ENCODE measurements at regions not wholly inside any gene's neighbourhood (a gene's known extent, or its start where the extent isn't known, plus 50 kb on each side); places are given as distances from the start of the nearest gene placed in this dataset.
"Not testable (repeated sequence)": the region's sequence is repeated elsewhere in the genome, so short reads cannot be mapped to it uniquely, and the experiment has no call there.

DNA sequence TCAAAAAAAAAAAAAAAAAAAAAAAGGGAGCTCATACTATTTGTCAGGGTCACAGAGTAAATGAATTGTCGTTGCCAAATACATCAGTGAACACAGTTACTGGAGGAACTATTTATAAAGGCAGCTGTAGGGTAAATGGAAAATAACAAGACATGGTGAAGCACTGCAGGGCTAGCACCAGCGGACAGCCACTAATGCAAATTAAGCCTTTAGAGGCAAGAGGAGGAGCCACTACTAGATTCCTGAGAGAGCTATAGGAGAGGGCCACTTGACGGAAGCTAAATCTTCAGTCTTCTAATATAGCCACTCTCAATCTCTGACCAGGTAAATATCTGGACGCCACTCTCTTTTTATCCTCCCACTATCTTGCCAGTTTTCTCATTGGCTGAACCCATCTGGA is 801.2 kb upstream of the GOT2 start:
- DNase-seq (ENCODE audit: low spot score): no peak

- DNase-seq (ENCODE audit: low spot score): no peak
Measured at GRCh38 chr16:59527206-59527997, 793.3 kb upstream of the GOT2 start.

GRCh38 chr16:59522826-59523225 is 788.7 kb upstream of the GOT2 start:
- no peak for DNase-seq (ENCODE audit: low spot score)

DNA sequence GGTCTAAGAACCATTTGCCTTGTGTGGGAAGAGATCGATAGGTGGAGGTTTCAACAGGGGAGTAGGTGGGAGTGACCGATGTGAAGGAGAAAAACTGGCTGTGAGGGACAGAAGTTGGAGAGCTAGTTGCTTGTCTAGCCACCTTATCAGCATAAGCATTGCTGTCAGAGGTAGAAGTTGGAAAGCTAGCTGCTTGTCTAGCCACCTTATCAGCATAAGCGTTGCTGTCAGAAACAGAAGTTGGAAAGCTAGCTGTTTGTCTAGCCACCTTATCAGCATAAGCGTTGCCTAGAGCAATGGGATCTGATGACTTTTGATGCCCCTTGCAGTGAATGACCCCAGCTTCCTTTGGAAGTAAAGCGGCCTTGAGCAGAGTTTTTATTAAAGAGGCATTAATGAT is 784.6 kb upstream of the GOT2 start:
- DNase-seq (ENCODE audit: low spot score): not testable (repeated sequence)

DNA sequence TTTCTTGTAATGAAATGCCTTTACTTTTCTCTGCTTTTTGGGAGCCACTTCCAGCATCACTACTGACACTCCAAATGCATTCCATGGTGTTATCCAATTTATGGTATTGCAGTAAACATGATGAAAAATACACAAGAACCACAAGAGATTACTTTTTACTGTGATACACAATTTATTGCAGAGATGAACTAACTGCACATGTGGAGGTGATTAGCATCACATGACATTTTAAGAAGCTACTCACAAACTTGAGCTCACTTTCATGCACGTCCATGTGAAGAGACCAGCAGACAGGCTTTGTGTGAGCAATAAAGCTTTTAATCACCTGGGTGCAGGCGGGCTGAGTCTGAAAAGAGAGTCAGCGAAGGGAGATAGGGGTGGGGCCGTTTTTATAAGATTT is 780.5 kb upstream of the GOT2 start:
- no peak for DNase-seq (ENCODE audit: low spot score)

DNA sequence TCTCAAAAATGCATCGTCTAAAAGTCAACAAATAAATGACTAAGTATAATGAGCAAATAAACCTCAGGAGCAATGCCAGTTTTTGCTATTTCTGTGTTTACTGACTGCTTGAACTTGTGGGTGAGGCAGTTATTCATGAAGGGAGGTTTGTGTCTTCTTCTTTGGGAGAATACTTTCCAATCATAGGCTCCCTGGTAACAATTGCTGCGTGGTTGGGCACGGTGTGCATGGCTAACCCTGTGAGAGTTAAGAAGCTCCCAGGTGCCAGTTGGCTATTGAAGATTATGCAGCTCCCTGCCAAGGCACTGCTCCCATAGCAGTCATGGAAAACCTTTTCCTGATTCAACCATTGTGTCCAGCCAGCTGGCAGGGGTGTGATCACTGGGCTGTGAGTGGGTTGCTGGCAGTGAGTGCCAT is 775.9 kb upstream of the GOT2 start:
- DNase-seq (ENCODE audit: low spot score): no peak

- DNase-seq (ENCODE audit: low spot score): no peak
Measured at GRCh38 chr16:59500601-59501000, 766.5 kb upstream of the GOT2 start.

DNA sequence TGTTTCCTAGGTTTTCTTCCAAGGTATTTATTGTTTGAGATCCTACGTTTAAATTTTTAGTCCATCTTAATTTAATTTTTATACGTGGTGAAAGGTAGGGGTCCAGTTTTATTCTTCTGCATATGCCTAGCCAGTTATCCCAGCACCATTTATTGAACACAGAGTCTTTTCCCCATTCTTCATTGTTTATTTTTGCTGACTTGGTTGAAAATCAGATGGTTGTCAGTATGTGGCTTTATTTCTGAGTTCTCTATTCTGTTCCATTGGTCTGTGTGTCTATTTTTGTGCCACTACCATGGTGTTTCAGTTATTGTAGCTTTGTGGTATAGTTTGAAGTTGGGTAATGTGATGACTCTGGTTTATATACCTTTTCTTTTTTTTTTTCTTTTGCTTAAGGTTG is 753.0 kb upstream of the GOT2 start:
- no peak for DNase-seq (ENCODE audit: low spot score)

DNA sequence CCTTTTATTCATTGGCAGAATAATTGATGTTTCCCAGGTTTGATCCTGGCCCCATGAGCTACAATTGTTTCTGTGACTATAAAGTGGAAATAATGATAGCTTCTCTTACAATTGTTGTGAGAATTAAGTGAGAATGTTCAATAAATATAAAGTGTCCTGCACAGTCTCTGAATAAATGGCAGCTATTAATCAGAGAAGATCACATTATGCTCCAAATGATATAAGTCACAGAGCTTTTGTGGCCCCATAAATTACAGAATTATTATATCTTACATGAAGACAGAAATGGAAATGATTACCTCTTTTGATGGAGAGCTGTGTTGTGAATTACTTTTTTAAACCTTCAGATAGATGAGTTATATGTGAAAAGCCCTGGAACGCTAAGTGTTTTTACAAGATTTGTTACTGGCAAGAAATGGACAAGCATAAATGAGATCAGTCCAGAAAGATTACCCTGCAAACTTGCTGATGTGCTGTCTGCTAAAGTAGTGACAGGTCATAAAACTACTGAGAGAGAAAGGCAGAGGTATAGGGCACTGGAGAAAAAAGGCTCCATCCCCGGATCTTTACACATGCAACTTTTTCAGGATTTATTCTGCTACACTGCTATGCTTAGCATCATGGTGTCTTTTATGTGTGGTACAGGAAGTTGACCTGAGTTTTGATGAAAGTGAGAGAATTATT is 750.9 kb upstream of the GOT2 start:
- no peak for DNase-seq (ENCODE audit: low spot score)

DNA sequence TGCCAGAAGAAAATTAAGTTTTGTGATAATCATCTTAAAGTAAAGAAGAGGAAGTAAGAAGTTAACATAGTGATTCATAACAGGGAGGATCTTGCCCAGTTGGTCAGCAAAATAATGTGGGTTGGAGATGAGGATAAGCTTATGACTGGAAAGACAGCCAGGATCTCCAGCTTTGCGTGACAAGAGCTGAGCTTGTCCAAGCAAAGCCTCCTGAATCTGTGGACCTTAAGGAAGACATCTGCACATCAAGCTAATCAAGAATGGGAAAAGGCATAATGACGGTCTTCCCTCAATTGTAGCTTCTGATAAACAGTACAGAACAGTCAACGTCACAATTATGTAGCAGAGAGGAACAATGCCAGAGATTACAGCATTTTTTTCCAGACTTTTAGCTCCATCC is 744.7 kb upstream of the GOT2 start:
- DNase-seq (ENCODE audit: low spot score): no peak

- no peak for DNase-seq (ENCODE audit: low spot score)
Measured at GRCh38 chr16:59470556-59470955, 736.4 kb upstream of the GOT2 start.

DNA sequence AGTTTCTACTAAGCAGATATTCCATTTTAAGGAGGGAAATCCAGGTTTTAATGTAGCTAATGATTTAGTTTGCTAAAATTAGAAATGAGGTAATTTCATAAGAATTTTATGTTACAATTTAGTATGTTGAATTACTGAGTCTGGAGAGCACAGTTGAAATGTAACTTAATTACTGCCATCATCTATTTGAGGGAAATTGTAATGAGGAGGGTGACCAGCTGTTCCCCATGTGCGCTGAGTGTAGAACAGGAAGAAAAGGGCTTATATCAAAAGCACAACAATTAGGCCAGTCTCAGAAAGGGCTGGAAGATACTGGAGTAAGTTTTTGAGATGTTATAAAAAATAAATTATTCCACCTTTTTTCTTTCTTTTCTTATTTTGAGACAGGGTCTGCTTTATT is 735.1 kb upstream of the GOT2 start:
- no peak for DNase-seq (ENCODE audit: low spot score)

GRCh38 chr16:59463776-59464175 is 729.7 kb upstream of the GOT2 start:
- DNase-seq (ENCODE audit: low spot score): no peak

DNA sequence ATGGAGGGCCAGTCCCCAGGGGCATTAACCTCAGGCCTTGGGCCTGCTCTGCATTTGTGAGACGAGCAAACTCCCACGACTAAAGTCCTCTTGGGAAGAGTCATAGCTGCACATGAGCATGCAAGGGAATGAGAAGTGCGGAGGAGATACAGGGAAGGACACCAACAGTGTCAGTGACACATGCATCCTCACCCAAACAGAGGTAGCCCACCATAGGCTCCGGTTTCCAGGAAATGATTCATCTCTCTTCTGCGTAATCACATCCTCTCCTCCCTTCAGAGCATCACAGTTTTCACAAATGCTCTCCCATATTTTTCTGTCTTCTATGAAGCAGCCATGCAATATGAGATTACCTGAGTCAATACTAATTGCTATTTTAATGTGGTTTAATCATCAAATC is 725.7 kb upstream of the GOT2 start:
- no peak for DNase-seq (ENCODE audit: low spot score)

- no peak for DNase-seq (ENCODE audit: low spot score)
Measured at GRCh38 chr16:59455497-59455896, 721.4 kb upstream of the GOT2 start.

- DNase-seq (ENCODE audit: low spot score): not testable (repeated sequence)
Measured at GRCh38 chr16:59450513-59450912, 716.4 kb upstream of the GOT2 start.

GRCh38 chr16:59440502-59440901 is 706.4 kb upstream of the GOT2 start:
- no peak for DNase-seq (ENCODE audit: low spot score)

- no peak for DNase-seq (ENCODE audit: low spot score)
Measured at GRCh38 chr16:59432896-59433295, 698.8 kb upstream of the GOT2 start.

DNA sequence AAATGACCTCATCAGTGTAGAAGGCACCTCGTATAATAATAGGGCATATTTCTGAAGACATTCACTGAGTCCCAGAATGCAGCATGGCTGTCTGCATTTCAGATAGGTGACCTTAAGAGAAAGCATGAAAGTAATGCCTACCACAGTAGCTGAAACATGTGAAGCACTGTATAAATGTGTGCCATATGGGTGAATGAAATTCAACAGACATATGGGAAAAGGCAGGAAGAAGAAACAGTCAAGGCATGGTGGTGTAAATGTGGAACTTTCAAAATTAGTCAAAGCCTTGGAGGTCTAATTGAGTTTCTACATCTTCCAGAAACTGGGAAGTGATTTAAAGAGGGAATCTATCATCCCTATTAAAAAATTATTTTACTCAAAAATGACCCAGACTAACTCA is 698.2 kb upstream of the GOT2 start:
- DNase-seq (ENCODE audit: low spot score): no peak

GRCh38 chr16:59424714-59425273 is 690.7 kb upstream of the GOT2 start:
- no peak for DNase-seq (ENCODE audit: low spot score)

GRCh38 chr16:59411961-59412841 is 678.1 kb upstream of the GOT2 start:
- DNase-seq (ENCODE audit: low spot score): peak; percentile 25

DNA sequence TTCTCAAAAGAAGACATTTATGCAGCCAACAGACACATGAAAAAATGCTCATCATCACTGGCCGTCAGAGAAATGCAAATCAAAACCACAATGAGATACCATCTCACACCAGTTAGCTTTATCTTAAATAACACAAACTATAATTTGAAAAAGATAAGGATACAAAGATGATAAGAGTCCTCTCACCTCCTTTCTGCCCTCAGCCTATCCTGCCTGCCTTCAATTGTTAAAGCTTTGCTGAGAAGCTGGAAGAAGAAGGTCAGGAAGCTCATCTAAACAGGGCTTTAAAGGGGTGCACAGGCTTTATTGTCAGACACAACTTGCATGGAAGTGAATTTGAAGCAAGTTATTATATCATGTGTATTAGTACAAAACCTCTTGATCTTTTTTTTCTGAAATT is 676.3 kb upstream of the GOT2 start:
- DNase-seq (ENCODE audit: low spot score): no peak

Data from D341Med (cell line).